Erythroblast (primary cell): ENCODE measurements at regions not wholly inside any gene's neighbourhood (a gene's known extent, or its start where the extent isn't known, plus 50 kb on each side); places are given as distances from the start of the nearest gene placed in this dataset.

Source experiments
- GATA1 ChIP-seq: IDR thresholded peaks from 2 replicates; pipeline ENCODE4 v1.6.1; 2011; ENCODE audit warnings: low read depth, mild to moderate bottlenecking, control low read depth, low read length, moderate library complexity
- POLR2A ChIP-seq: IDR thresholded peaks from 2 replicates; pipeline ENCODE4 v1.6.1; 2011; ENCODE audit warnings: mild to moderate bottlenecking, low read length

GRCh38 chr6:33911488-33911887 is 107.7 kb upstream of the MLN start:
- no peak for TF ChIP-seq POLR2A
- TF ChIP-seq GATA1 = no peak
